ENCODE measurements at regions not wholly inside any gene's neighbourhood (a gene's known extent, or its start where the extent isn't known, plus 50 kb on each side); places are given as distances from the start of the nearest gene placed in this dataset.
"Not testable (repeated sequence)": the region's sequence is repeated elsewhere in the genome, so short reads cannot be mapped to it uniquely, and the experiment has no call there.

- Histone ChIP-seq H3K36me3 (ENCODE audit: control insufficient read depth, insufficient read depth, low read length) (no peaks in the 10 kb centered on the region), H3K4me3 (ENCODE audit: low read length) (no peak overlapping the region), H3K9me3 (ENCODE audit: control insufficient read depth, low read length) (no peaks in the 10 kb centered on the region), H3K9ac (ENCODE audit: low read length) (no peak overlapping the region), H3K4me1 (ENCODE audit: control insufficient read depth, insufficient read depth, low read length) (no peaks in the 10 kb centered on the region), H3K27me3 (ENCODE audit: control insufficient read depth, insufficient read depth, low read length) (no peaks in the 10 kb centered on the region)
Observed at GRCh38 chr18:34357944-34358580, 133.3 kb upstream of the NOL4 start.

- no peaks in the 10 kb centered on the region for H3K27me3 ChIP-seq (ENCODE audit: control insufficient read depth, insufficient read depth, low read length)
- H3K9me3 ChIP-seq (ENCODE audit: control insufficient read depth, low read length) = no peaks in the 10 kb centered on the region
- H3K4me3 ChIP-seq (ENCODE audit: low read length) = no peak overlapping the region
- no peak overlapping the region for H3K9ac ChIP-seq (ENCODE audit: low read length)
- H3K4me1 ChIP-seq (ENCODE audit: control insufficient read depth, insufficient read depth, low read length) = no peaks in the 10 kb centered on the region
- H3K36me3 ChIP-seq (ENCODE audit: control insufficient read depth, insufficient read depth, low read length) = no peaks in the 10 kb centered on the region
Observed at GRCh38 chr18:34358923-34359322, 134.2 kb upstream of the NOL4 start.

DNA sequence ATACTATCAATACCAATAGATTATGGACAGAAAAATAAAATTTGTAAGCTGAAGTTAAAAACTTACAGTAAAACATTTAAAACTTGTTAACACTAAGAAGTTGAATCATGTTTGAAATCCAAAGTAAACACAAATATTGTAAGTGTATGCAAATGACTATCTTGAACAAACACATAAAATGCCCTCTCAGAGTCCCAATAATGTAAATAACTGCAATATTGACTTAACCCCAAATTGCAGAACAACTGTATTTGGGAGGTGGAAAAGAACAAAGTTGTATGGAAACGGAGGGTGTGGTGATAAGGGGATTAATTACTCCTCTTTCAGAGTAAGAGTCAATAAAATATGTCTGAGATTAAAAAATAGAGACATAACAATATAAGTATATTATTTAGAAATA, 140.0 kb upstream of the NOL4 start:
- Histone ChIP-seq H3K9ac (ENCODE audit: low read length) (no peak overlapping the region), H3K4me1 (ENCODE audit: control insufficient read depth, insufficient read depth, low read length) (no peaks in the 10 kb centered on the region), H3K36me3 (ENCODE audit: control insufficient read depth, insufficient read depth, low read length) (no peaks in the 10 kb centered on the region), H3K4me3 (ENCODE audit: low read length) (no peak overlapping the region), H3K9me3 (ENCODE audit: control insufficient read depth, low read length) (no peaks in the 10 kb centered on the region), H3K27me3 (ENCODE audit: control insufficient read depth, insufficient read depth, low read length) (no peaks in the 10 kb centered on the region)

DNA sequence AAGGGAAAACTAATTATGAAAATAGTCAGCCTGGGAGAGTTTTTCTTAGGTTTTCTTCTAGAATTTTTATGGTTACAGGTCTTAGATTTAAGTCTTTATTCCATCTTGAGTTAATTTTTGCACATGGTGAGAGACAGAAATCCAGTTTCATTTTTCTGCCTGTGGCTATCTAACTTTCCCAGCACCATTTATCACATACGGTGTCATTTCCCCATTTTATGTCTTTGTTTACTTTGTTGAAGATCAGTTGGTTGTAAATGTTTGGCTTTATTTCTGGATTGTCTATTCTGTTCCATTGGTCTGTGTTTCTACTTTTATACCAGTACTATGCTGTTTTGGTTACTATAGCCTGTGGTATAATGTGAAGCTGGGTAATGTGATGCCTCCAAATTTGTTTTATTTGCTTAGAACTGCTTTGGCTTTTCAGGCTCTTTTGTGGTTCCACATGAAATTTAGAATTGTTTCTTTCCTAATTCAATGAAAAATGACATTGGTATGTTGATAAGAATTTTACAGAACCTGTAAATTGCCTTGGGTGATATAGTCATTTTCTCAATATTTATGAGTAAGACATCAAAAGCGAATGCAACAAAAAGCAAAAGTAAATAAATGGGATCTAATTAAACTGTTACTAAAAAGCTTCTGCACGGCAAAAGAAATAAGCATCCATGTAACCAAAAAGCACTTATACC, 146.1 kb upstream of the NOL4 start:
- H3K27me3 ChIP-seq (ENCODE audit: control insufficient read depth, insufficient read depth, low read length) = no peaks in the 10 kb centered on the region
- H3K4me3 ChIP-seq (ENCODE audit: low read length) = no peak overlapping the region
- H3K4me1 ChIP-seq (ENCODE audit: control insufficient read depth, insufficient read depth, low read length) = no peaks in the 10 kb centered on the region
- H3K36me3 ChIP-seq (ENCODE audit: control insufficient read depth, insufficient read depth, low read length) = no peaks in the 10 kb centered on the region
- H3K9ac ChIP-seq (ENCODE audit: low read length) = no peak overlapping the region
- H3K9me3 ChIP-seq (ENCODE audit: control insufficient read depth, low read length) = no peaks in the 10 kb centered on the region

- Histone ChIP-seq H3K4me1 (ENCODE audit: control insufficient read depth, insufficient read depth, low read length) (no peaks in the 10 kb centered on the region), H3K9ac (ENCODE audit: low read length) (no peak overlapping the region), H3K9me3 (ENCODE audit: control insufficient read depth, low read length) (no peaks in the 10 kb centered on the region), H3K4me3 (ENCODE audit: low read length) (no peak overlapping the region), H3K36me3 (ENCODE audit: control insufficient read depth, insufficient read depth, low read length) (no peaks in the 10 kb centered on the region), H3K27me3 (ENCODE audit: control insufficient read depth, insufficient read depth, low read length) (no peaks in the 10 kb centered on the region)
Observed at GRCh38 chr18:34380326-34380725, 155.6 kb upstream of the NOL4 start.

DNA sequence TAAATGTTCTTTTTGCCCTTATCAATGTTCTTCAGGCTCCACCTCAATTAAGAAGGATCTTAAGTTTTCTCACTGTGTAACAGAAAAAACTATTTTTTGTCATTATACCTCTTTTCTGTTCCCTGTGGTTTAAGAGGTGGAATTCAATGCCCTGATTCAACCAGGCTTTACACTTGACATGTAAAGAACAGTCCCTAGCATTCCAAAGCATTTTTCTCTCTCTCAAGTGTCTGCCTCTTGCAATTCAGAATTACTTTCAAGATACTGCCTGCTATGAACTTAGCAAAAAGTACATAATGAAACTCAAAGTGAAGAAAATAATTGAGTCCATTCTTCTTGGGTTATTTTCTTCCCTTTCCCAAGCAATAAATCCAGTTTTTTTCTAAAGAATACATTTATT, 160.6 kb upstream of the NOL4 start:
- Histone ChIP-seq H3K36me3 (ENCODE audit: control insufficient read depth, insufficient read depth, low read length) (no peaks in the 10 kb centered on the region), H3K4me1 (ENCODE audit: control insufficient read depth, insufficient read depth, low read length) (no peaks in the 10 kb centered on the region), H3K9ac (ENCODE audit: low read length) (no peak overlapping the region), H3K4me3 (ENCODE audit: low read length) (no peak overlapping the region), H3K9me3 (ENCODE audit: control insufficient read depth, low read length) (no peaks in the 10 kb centered on the region), H3K27me3 (ENCODE audit: control insufficient read depth, insufficient read depth, low read length) (no peaks in the 10 kb centered on the region)

- H3K9me3 ChIP-seq (ENCODE audit: control insufficient read depth, low read length) = no peaks in the 10 kb centered on the region
- H3K4me1 ChIP-seq (ENCODE audit: control insufficient read depth, insufficient read depth, low read length) = no peaks in the 10 kb centered on the region
- H3K36me3 ChIP-seq (ENCODE audit: control insufficient read depth, insufficient read depth, low read length) = no peaks in the 10 kb centered on the region
- no peak overlapping the region for H3K9ac ChIP-seq (ENCODE audit: low read length)
- no peak overlapping the region for H3K4me3 ChIP-seq (ENCODE audit: low read length)
- H3K27me3 ChIP-seq (ENCODE audit: control insufficient read depth, insufficient read depth, low read length) = no peaks in the 10 kb centered on the region
Observed at GRCh38 chr18:34386803-34387202, 162.1 kb upstream of the NOL4 start.

DNA sequence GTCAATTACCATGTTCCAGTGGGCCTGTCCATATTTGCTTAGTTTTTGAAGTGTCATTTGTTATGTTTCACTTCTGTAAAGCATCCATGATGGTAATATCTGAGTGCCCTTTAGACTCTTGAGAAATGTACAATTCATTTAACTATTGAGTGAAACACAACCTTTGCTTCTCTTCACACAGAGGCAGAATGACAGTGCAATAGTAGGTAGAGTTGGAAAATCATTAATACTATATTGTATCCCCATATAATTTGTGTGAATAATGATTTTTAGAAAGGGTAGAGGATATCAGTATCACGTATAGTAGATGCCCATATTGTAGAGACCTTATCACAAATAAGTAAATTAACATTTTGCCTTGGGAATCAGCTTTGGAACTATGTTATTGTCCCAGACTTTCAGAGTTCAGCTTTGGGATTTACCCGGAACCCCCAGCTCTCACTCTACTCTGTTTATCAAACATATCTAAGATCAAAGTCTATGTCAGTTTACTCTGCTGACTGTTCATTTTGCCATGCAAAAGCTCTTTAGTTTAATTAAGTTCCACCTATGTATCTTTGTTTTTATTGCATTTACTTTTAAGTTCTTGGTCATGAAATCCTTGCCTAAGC, 172.7 kb upstream of the NOL4 start:
- H3K4me3 ChIP-seq (ENCODE audit: low read length) = no peak overlapping the region
- no peaks in the 10 kb centered on the region for H3K36me3 ChIP-seq (ENCODE audit: control insufficient read depth, insufficient read depth, low read length)
- H3K27me3 ChIP-seq (ENCODE audit: control insufficient read depth, insufficient read depth, low read length) = no peaks in the 10 kb centered on the region
- H3K9me3 ChIP-seq (ENCODE audit: control insufficient read depth, low read length) = no peaks in the 10 kb centered on the region
- H3K9ac ChIP-seq (ENCODE audit: low read length) = no peak overlapping the region
- no peaks in the 10 kb centered on the region for H3K4me1 ChIP-seq (ENCODE audit: control insufficient read depth, insufficient read depth, low read length)

- H3K9ac ChIP-seq (ENCODE audit: low read length) = no peak overlapping the region
- no peaks in the 10 kb centered on the region for H3K27me3 ChIP-seq (ENCODE audit: control insufficient read depth, insufficient read depth, low read length)
- no peak overlapping the region for H3K4me3 ChIP-seq (ENCODE audit: low read length)
- H3K36me3 ChIP-seq (ENCODE audit: control insufficient read depth, insufficient read depth, low read length) = no peaks in the 10 kb centered on the region
- H3K4me1 ChIP-seq (ENCODE audit: control insufficient read depth, insufficient read depth, low read length) = no peaks in the 10 kb centered on the region
- H3K9me3 ChIP-seq (ENCODE audit: control insufficient read depth, low read length) = no peaks in the 10 kb centered on the region
Observed at GRCh38 chr18:34399892-34400291, 175.2 kb upstream of the NOL4 start.

GRCh38 chr18:34400834-34401233, 176.1 kb upstream of the NOL4 start:
- H3K9me3 ChIP-seq (ENCODE audit: control insufficient read depth, low read length) = no peaks in the 10 kb centered on the region
- no peaks in the 10 kb centered on the region for H3K36me3 ChIP-seq (ENCODE audit: control insufficient read depth, insufficient read depth, low read length)
- no peak overlapping the region for H3K4me3 ChIP-seq (ENCODE audit: low read length)
- no peaks in the 10 kb centered on the region for H3K27me3 ChIP-seq (ENCODE audit: control insufficient read depth, insufficient read depth, low read length)
- no peak overlapping the region for H3K9ac ChIP-seq (ENCODE audit: low read length)
- no peaks in the 10 kb centered on the region for H3K4me1 ChIP-seq (ENCODE audit: control insufficient read depth, insufficient read depth, low read length)

GRCh38 chr18:34401775-34402174, 177.1 kb upstream of the NOL4 start:
- no peaks in the 10 kb centered on the region for H3K27me3 ChIP-seq (ENCODE audit: control insufficient read depth, insufficient read depth, low read length)
- H3K4me3 ChIP-seq (ENCODE audit: low read length) = no peak overlapping the region
- no peaks in the 10 kb centered on the region for H3K36me3 ChIP-seq (ENCODE audit: control insufficient read depth, insufficient read depth, low read length)
- no peaks in the 10 kb centered on the region for H3K9me3 ChIP-seq (ENCODE audit: control insufficient read depth, low read length)
- H3K9ac ChIP-seq (ENCODE audit: low read length) = no peak overlapping the region
- H3K4me1 ChIP-seq (ENCODE audit: control insufficient read depth, insufficient read depth, low read length) = no peaks in the 10 kb centered on the region

GRCh38 chr18:34407471-34407870, 182.8 kb upstream of the NOL4 start:
- not testable (repeated sequence) for H3K27me3 ChIP-seq (ENCODE audit: control insufficient read depth, insufficient read depth, low read length); H3K4me1 ChIP-seq (ENCODE audit: control insufficient read depth, insufficient read depth, low read length); H3K9me3 ChIP-seq (ENCODE audit: control insufficient read depth, low read length)

More at GRCh38 chr18:34407471-34407870, 182.8 kb upstream of the NOL4 start:
- H3K9ac ChIP-seq (ENCODE audit: low read length); H3K36me3 ChIP-seq (ENCODE audit: control insufficient read depth, insufficient read depth, low read length); H3K4me3 ChIP-seq (ENCODE audit: low read length): not testable (repeated sequence)
